ENCODE measurements at regions not wholly inside any gene's neighbourhood (a gene's known extent, or its start where the extent isn't known, plus 50 kb on each side); places are given as distances from the start of the nearest gene placed in this dataset.

DNA sequence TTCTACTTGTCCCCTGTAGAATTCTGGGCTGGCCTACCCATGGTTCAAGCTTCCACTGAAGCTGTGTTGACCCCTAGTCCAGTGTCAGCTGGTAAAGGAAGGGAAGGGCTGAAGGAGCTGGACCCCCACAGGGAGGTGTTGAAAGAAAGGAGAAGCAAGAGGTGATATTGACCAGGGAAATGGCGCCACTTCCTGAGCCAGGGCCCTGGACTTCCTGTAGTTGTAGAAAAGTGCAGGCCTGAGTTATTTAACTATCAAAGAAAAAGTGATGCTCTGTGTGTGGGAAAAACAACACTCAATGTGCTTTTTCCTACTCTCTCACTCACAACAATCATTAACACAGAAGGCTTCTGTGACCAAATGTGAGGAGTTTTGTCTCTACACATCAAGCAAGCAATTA is 60.0 kb upstream of the IER3 start:
- TF ChIP-seq YY1 (IDR thresholded peaks at IDR 0.05; ENCODE audit: insufficient read depth, insufficient read length) (no peak), ZNF274 (IDR thresholded peaks at IDR 0.05; ENCODE audit: low read depth, low read length) (no peak), SUZ12 (IDR thresholded peaks at IDR 0.05; ENCODE audit: extremely low read depth, insufficient read depth, insufficient read length) (no peak)

All from NT2/D1 (cell line).